Heart left ventricle (tissue), 13 donors: ENCODE measurements at regions not wholly inside any gene's neighbourhood (a gene's known extent, or its start where the extent isn't known, plus 50 kb on each side); places are given as distances from the start of the nearest gene placed in this dataset.

Experiments
- POLR2A ChIP-seq, 2 donors: fragments of 450-650 bp; IDR thresholded peaks; one replicate each; pipeline ENCODE4 v1.6.1; 2017; ENCODE audit warnings: antibody characterized with exemption in 2 of 2, mild to moderate bottlenecking in 2 of 2, moderate library complexity in 2 of 2
- TF ChIP-seq, protein P1 (sequence below), 12 donors: fragments of 200-600 bp; sonication (generic) in 4 of 12; IDR thresholded peaks; one replicate each; pipeline versions ENCODE4 v1.5.0 to v1.8.0; 2018 to 2022; ENCODE audit warnings: antibody characterized with exemption in 12 of 12, mild to moderate bottlenecking in 5 of 12
- donor health status: ischemic (EF 13 %, LVEDD 7.1; RV severe dilation, severe dysfunction).
- donor health status: DM: no; HTN: yes; CAD: no.
- donor health status: DM: no; HTN: no; CAD: no.
- donor health status: ischemic (EF 25% LVEDD 6.9; RV normal size, moderate dysfunction).
- donor health status: ischemic (EF 25% LVEDD 5.7; RV mildly dilated, moderate dysfunction).
- donor health status: ischemic (EF 35%, LVEDD 5.7; RV mildly dilated, moderate dysfunction).
- donor health status: nonischemic (EF 11% LVEDD 7.7; RV severe dilation, severe dysfunction).
- donor health status: DM: yes; HTN: yes; CAD: no.
- donor health status: PGD.
- donor health status: ischemic (EF 29% LVEDD 5.4; RV normal size, mild dysfunction).
- donor health status: nonischemic (EF 23%, LVEDD 6.1; RV moderate dilation, normal function).

DNA sequence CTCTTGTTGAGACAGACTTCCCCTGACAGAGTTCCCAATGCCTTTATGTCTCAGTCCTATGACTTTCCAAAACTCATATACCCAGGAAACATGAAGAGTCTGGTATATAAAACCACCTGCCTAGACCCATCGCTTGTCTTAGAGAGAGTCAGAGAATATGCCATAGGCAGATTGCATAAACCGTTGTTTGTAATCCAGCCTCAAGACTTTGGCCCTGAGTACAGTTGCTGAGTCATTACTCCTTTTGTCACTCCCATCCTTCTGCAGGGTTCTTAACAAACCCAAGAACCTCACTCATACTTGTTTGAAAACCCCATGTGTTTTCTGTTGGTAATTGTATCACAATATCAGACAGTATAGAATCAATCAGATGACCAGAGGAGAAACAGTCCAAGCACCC lies 616.3 kb downstream of the SLCO4C1 start:
- TF ChIP-seq, protein P1, sequence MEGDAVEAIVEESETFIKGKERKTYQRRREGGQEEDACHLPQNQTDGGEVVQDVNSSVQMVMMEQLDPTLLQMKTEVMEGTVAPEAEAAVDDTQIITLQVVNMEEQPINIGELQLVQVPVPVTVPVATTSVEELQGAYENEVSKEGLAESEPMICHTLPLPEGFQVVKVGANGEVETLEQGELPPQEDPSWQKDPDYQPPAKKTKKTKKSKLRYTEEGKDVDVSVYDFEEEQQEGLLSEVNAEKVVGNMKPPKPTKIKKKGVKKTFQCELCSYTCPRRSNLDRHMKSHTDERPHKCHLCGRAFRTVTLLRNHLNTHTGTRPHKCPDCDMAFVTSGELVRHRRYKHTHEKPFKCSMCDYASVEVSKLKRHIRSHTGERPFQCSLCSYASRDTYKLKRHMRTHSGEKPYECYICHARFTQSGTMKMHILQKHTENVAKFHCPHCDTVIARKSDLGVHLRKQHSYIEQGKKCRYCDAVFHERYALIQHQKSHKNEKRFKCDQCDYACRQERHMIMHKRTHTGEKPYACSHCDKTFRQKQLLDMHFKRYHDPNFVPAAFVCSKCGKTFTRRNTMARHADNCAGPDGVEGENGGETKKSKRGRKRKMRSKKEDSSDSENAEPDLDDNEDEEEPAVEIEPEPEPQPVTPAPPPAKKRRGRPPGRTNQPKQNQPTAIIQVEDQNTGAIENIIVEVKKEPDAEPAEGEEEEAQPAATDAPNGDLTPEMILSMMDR (IDR thresholded peaks at IDR 0.05): no peak
- TF ChIP-seq POLR2A (IDR thresholded peaks at IDR 0.05): no peak
